Keratinocyte (primary cell): ENCODE measurements at regions not wholly inside any gene's neighbourhood (a gene's known extent, or its start where the extent isn't known, plus 50 kb on each side); places are given as distances from the start of the nearest gene placed in this dataset.

Experiments
- CTCF ChIP-seq, 3 experiments: IDR thresholded peaks in 1 of 3; conservative IDR thresholded peaks in 1 of 3; optimal IDR thresholded peaks in 1 of 3; 2 replicates in 2 of 3; 3 replicates in 1 of 3; pipeline versions ENCODE3 to v1.5.1; 2011; ENCODE audit warnings: low read length in 3 of 3, mild to moderate bottlenecking in 3 of 3, moderate library complexity in 2 of 3, control low read depth in 1 of 3, inconsistent platforms in 1 of 3; ENCODE audit not compliant: insufficient read depth in 2 of 3; ENCODE audit errors: extremely low read depth in 1 of 3
- EZH2 ChIP-seq: IDR thresholded peaks from one replicate; pipeline ENCODE4 v1.6.1; 2012; ENCODE audit warnings: inconsistent platforms, mild to moderate bottlenecking, low read length, moderate library complexity

- no peak for TF ChIP-seq CTCF (optimal IDR thresholded peaks at IDR 0.05 in 1 of 3, IDR thresholded peaks at IDR 0.05 in 1 of 3, conservative IDR thresholded peaks at IDR 0.05 in 1 of 3; ENCODE audit: extremely low read depth in 1 of 3, insufficient read depth in 2 of 3, low read length in 3 of 3)
- TF ChIP-seq EZH2, result no peak
Measured at GRCh38 chr11:119844808-119845207, 115.8 kb upstream of the NECTIN1 start.
